ENCODE measurements at regions not wholly inside any gene's neighbourhood (a gene's known extent, or its start where the extent isn't known, plus 50 kb on each side); places are given as distances from the start of the nearest gene placed in this dataset.
"Not testable (repeated sequence)": the region's sequence is repeated elsewhere in the genome, so short reads cannot be mapped to it uniquely, and the experiment has no call there.

DNA sequence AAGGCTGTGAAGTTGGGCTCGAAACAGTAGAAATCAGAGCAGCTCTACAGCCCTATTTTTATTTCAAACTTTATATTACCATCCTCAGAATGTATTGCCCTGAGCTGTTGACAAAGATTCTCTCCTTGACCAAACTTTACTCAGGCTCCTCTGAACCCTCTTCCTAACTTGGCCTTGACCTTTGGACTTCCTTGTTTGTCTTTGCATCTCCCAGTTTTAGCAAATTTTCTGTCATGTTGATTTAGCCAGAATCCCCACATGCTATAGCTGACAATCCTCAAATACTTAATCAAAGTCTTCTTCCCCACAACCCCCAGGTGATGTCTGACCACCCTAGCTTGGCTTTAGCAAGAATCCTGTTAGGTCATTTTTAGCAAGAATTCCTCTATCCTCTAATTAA is 87.4 kb upstream of the GRIN2A start:
- intact Hi-C loops (cut with DNase I) = no loop called here
- DNase-seq (ENCODE audit: low spot score) = no peak

DNA sequence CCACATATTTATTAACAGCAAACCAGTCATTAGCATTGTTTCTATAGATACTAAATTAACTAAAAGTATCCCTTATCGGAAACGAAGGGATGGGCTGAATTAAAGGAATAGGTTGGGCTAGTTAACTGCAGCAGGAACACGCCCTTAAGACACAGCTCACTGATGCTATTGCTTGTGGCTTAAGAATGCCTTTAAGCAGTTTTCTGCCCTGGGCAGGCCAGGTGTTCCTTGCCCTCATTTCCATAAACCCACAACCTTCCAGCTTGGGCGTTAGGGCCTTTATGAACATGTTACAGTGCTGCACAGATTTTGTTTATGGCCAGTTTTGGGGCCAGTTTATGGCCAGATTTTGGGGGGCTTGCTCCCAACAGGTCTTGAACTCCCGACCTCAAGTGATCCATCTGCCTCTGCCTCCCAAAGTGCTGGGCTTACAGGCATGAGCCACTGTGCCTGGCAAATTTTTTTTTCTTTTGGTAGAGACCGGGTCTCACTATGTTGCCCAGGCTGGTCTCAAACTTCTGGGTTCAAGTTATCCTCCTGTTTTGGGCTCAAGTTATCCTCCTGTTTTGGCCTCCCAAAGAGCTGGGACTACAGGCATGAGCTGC is 90.1 kb upstream of the GRIN2A start:
- intact Hi-C loops (cut with DNase I); DNase-seq (ENCODE audit: low spot score): not testable (repeated sequence)

DNA sequence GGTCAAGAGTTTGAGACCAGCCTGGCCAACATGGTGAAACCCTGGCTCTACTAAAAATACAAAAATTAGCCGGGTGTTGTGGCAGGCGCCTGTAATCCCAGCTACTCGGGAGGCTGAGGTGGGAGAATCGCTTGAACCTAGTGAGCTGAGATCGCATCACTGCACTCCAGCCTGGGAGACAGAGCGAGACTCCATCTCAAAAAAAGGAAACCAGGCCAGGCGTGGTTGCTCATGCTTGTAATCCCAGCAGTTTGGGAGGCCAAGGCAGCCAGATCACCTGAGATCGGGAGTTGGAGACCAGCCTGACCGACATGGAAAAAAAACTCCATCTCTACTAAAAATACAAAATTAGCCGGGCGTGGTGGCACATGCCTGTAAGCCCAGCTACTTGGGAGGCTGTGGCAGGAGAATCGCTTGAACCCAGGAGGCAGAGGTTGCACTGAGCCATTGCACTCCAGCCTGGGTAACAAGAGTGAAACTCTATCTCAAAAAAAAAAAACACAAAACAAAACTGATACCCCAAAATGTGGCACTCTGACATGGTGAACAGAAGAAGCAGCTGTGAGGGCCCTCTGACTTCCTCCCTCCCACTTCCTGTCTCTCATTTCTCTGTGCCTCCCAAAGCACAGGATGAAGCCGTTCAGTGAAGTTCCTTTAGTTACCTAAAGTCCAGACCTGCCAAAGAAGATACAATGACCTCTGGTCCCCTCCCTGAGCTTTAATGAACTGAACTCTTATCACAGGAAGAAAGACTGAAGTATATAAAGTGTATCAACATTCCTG is 93.2 kb upstream of the GRIN2A start:
- DNase-seq (ENCODE audit: low spot score); intact Hi-C loops (cut with DNase I): not testable (repeated sequence)

DNA sequence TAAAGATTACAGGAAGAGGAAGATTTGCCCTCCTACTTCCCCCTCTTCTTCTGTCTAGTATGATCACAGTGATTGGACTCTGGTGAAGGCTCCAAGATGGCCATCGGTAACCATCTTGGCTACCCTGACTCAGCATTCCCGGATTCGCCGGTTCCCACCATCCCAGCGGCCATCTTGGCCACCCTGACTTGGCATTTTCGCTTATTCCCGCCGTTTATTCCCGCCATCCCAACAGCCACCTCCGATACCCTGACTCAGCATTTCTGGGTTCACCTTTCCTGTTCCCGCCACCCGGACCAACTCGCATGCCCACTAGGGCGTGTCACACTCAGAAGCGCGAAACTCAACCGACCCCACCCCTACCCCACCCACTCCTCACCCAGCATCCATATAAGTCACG is 95.4 kb upstream of the GRIN2A start:
- intact Hi-C loops (cut with DNase I) = no loop called here
- DNase-seq (ENCODE audit: low spot score) = no peak

DNA sequence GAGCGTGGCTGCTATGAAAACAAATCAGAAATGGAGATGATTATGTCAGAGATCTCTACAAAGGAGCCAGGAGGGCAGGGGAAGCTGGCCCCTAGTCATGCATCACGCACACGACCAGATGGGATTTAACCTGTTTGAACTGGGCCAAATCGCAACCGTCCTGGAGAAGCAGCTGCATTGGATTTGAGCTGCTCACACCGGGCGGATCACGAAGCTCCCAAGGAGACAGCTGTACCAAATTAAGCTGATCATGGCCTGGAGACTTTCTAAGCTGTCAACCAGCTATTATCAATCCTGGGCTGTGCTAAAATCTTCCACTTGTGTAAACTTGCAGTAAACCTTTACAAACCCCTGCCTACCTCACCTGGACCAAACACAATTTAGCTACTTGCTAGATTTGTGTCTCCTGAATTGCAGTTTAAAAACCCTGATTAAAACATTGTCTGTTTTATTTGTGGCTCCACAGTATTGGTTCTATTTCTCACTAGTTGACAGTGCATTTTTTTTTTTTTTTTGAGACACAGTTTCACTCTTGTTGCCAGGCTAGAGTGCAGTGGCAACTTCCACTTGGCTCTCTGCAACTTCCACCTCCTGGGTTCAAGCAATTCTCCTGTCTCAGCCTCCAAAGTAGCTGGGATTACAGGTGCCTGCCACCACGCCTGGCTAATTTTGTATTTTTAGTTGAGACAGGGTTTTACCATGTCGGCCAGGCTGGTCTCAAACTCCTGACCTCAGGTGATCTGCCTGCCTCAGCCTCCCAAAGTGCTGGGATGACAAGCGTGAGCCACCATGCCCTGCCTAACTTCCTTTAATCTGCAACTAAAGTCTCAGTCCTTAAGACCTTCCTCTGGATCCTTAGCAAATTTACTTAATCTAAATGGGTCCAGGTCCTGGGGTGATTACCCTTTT is 98.3 kb upstream of the GRIN2A start:
- DNase-seq (ENCODE audit: low spot score) = no peak
- intact Hi-C loops (cut with DNase I) = no loop called here

DNA sequence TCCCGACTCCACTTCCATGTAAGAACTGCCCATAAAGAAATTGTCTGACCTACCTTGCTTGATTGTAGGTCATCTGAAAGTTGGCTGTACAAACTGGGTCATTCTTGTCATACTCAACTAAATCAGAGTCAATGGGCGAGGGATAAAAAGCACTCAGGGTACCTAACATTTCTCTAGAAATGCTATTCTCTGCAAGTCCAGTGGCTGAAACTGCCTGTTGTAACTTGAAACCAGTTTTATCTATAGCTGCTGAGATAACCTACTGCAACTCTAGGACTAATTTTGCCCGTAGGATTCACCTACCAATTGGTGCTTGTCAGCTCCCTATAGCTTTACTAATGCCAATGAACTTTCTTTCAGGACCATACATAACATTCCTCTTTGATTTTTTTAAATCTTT is 100.1 kb upstream of the GRIN2A start:
- intact Hi-C loops (cut with DNase I) = no loop called here
- no peak for DNase-seq (ENCODE audit: low spot score)

DNA sequence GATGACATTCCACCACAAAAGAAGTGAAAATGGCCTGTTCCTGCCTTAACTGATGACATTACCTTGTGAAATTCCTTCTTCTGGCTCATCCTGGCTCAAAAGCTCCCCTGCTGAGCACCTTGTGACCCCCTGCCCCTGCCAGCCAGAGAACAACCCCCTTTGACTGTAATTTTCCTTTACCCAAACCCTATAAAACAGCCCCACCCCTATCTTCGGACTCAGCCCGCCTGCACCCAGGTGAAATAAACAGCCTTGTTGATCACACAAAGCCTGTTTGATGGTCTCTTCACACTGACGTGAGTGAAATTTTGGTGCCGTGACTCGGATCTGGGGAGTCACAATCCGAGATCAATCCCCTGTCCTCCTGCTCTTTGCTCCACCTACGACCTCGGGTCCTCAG is 101.0 kb upstream of the GRIN2A start:
- DNase-seq (ENCODE audit: low spot score); intact Hi-C loops (cut with DNase I): not testable (repeated sequence)

DNA sequence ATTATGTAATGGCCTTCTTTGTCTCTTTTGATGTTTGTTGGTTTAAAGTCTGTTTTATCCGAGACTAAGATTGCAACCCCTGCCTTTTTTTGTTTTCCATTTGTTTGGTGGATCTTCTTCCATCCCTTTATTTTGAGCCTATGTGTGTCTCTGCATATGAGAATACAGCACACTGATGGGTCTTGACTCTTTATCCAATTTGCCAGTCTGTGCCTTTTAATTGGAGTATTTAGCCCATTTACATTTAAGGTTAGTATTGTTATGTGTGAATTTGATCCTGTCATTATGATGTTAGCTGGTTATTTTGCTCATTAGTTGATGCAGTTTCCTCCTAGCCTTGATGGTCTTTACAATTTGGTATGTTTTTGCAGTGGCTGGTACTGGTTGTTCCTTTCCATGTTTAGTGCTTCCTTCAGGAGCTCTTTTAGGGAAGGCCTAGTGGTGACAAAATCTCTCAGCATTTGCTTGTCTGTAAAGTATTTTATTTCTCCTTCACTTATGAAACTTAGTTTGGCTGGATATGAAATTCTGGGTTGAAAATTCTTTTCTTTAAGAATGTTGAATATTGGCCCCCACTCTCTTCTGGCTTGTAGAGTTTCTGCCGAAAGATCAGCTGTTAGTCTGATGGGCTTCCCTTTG is 95.3 kb upstream of the ATF7IP2 start:
- DNase-seq (ENCODE audit: low spot score); intact Hi-C loops (cut with DNase I): not testable (repeated sequence)

DNA sequence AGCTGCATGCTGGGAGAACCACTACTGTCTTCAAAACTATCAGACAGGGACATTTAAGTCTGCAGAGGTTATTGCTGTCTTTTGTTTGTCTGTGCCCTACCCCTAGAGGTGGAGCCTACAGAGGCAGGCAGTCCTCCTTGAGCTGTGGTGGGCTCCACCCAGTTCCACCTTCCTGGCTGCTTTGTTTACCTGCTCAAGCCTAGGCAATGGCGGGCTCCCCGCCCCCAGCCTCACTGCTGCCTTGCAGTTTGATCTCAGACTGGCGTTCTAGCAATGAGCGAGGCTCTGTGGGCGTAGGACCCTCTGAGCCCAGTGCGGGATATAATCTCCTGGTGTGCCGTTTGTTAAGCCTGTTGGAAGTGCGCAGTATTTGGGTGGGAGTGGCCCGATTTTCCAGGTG is 93.7 kb upstream of the ATF7IP2 start:
- intact Hi-C loops (cut with DNase I); DNase-seq (ENCODE audit: low spot score): not testable (repeated sequence)

DNA sequence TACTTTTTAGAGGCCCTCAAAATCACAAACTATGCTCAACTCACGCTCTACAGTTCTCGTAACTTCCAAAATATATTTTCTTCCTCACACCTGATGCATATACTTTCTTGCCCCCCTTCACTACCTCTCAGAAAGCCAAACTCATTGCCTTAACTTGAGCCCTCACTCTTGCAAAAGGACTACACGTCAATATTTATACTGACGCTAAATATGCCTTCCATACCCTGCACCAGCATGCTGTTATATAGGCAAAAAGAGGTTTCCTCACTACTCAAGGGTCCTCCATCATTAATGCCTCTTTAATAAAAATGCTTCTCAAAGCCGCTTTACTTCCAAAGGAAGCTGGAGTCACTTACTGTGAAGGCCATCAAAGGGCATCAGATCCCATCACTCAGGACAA is 92.9 kb upstream of the ATF7IP2 start:
- intact Hi-C loops (cut with DNase I); DNase-seq (ENCODE audit: low spot score): not testable (repeated sequence)

DNA sequence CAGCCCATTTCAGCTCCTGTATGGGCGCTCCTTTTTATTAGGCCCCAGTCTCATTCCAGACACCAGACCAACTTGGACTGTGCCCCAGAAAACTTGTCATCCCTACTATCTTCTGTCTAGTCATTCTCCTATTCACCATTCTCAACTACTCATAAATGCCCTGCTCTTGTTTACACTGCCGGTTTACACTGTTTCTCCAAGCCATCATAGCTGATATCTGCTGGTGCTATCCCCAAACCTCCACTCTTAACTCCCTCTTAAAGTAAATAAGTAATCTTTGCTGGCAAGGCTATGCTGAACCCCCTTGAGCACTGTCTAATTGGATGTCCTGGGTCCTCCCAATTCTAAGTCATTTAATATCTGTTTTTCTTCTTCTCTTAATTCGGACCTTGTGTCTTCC is 91.7 kb upstream of the ATF7IP2 start:
- DNase-seq (ENCODE audit: low spot score); intact Hi-C loops (cut with DNase I): not testable (repeated sequence)

DNA sequence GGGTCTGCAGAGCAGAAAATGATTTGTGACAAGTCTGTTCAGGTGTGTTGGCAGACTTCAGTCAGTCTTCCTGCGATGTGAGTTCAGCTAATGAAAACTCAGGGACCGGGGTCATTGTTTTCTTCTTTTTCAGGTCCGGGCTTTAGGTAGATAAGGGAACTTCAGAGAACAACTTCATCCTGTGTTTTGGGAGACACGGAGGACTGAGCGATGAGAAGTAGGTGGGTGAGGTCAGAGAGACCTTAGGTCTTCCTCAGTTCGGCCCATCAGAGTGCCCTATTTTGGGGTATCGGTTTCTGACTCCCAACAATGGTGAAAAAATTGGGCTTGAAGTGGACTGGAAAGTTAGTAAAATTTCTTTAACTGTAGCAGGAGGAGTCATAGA is 88.9 kb upstream of the ATF7IP2 start:
- no peak for DNase-seq (ENCODE audit: low spot score)
- intact Hi-C loops (cut with DNase I) = no loop called here

DNA sequence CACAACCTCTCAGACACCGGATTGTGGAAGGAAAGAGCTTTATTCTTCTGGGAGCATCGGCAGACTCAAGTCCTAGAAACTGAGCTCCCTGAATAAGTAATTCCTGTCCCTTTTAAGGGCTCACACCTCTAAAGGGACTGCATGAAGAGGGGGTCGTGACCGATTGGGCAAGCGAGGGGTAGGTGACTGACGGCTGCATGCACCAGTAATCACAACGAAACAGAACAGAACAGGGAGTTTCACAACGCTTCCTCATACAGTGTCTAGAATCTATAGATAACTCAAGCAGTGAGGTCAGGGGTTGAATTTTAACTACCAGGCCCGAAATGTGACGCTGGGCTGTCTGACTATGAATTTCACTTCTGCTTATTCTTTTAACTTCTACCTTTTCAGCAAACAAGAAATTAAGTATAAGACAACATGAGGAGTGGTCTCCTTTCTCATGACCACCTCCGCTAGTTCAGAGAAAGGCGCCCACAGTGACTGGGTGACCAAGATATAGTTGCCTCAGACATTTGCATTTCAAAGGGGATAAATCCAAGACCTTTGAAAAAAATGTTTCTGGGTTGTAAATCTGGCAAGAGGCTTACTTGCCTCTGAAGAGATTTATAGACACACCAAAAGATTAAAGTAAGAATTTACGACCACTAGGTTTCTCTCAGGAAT is 88.4 kb upstream of the ATF7IP2 start:
- intact Hi-C loops (cut with DNase I) = no loop called here
- no peak for DNase-seq (ENCODE audit: low spot score)

DNA sequence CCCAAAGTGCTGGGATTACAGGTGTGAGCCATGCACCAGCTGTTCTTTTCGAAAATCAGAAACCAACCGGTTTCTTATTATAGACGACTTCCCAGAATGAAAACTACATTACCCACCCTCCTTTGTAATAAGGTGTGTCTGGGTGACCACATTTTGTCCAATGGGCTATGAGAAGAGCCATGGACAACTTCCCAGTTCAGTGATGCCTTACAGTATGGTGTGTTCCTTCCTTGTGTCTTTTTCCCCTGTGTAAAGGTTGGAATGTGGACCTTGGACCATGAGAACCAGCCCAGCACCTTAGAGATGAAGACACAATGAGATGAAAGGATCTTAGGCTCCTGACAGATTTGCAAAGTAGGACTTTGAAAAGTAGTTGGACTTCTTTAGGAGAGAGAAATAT is 85.0 kb upstream of the ATF7IP2 start:
- no peak for DNase-seq (ENCODE audit: low spot score)
- intact Hi-C loops (cut with DNase I) = no loop called here

DNA sequence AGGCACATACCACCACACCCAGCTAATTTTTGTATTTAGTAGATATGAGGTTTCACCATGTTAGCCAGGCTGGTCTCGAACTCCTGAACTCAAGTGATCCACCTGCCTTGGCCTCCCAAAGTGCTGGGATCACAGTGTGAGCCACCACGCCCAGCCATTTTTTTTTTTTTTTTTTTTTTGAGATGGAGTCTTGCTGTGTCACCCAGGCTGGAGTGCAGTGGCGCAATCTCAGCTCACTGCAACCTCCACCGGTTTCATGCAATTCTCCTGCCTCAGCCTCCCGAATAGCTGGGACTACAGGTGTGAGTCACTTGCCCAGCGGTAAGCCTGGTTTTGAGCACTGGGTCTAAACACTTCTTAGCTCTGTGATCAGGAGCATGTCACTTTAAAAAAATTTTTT is 84.3 kb upstream of the ATF7IP2 start:
- DNase-seq (ENCODE audit: low spot score); intact Hi-C loops (cut with DNase I): not testable (repeated sequence)

DNA sequence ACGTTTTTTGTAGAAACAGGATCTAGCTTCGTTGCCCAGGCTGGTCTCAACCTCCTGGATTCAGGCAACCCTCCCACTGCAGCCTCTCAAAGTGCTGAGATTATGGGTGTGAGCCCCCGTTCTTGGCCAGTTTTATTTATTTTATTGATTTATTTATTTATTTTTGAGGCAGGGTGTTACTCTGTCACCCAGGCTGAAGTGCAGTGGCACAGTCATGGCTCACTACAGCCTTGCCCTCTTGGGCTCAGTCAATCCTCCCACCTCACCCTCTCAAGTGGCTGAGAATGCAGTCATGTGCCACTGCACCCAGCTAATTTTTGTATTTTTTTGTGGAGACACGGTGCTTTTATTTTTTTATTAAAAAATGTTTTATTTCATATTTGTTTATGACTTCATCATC is 79.9 kb upstream of the ATF7IP2 start:
- no peak for DNase-seq (ENCODE audit: low spot score)
- intact Hi-C loops (cut with DNase I) = no loop called here

DNA sequence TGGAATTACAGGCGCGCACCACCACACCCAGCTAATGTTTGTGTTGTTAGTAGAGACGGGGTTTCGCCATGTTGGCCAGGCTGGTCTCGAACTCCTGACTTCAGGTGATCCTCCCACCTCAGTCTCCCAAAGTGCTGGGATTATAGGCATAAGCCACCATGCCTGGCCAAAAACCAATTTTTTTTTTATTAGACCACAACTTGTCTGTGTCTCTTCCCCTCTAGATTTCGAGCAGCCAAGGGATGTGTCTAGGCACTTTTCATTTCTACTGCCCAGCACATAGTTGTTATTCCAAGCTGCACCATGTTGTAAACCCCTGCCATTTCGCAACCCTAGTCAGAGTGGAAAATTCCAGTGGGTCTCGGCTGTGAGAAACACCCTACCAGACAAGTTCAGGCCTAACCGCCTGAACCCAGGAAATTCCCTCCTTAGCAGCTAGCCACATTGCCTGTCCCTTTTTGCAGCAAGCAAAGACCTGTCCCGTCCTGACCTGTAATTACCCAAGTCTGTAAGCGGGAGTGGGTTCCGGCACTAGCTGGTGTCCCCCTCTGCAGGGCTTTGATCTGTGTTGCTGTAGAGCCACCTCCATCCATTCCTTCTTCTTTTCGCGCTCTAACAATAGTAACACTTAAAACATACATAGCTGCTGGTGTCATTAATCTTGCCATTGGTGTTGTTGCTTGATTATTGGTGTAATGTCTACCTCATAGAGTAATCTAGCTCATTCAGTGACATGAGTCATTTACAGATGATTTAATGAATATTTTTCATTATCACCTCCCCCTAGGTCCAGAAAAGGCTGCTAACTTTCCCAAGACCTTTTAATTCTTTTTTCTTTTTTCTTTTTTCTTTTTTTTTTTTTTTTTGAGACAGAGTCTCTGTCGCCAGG is 77.3 kb upstream of the ATF7IP2 start:
- no peak for DNase-seq (ENCODE audit: low spot score)
- intact Hi-C loops (cut with DNase I) = no loop called here

DNA sequence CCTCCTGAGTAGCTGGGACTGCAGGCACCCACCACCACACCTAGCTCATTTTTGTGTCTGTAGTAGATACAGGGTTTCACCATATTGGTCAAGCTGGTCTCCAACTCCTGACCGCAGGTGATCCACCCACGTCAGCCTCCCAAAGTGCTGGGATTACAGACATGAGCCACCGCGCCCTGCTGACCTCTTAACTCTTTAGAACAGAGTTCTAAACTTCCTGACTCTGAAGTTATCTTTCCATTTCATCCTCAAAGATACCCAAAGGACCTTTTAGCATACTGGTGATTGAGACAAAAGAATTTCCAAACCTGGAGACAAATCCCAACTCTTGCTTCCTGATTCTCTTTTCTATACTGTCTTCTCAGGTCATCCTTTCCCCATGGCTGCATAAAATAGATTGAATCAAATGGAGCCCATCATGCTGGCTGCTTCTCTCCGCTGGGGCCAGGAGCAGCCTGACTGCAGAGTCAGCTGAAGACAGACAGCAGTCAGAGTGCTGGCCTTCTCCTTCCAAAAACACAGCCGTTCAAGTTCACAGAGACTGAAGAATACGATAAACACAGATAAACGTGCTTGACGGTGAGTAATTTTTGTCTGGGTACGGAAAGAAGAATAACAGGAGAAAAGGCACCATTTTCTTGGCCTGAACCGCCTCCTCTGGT is 76.5 kb upstream of the ATF7IP2 start:
- no peak for DNase-seq (ENCODE audit: low spot score)
- intact Hi-C loops (cut with DNase I) = no loop called here

Measured in cardiac septum (tissue), 1 donor.